ENCODE measurements at regions not wholly inside any gene's neighbourhood (a gene's known extent, or its start where the extent isn't known, plus 50 kb on each side); places are given as distances from the start of the nearest gene placed in this dataset.

- no peak for DNase-seq
Observed at GRCh38 chr16:11476676-11477075, 110.0 kb downstream of the LITAF start.

GRCh38 chr16:11478431-11479119, 108.1 kb downstream of the LITAF start:
- DNase-seq = no peak

DNA sequence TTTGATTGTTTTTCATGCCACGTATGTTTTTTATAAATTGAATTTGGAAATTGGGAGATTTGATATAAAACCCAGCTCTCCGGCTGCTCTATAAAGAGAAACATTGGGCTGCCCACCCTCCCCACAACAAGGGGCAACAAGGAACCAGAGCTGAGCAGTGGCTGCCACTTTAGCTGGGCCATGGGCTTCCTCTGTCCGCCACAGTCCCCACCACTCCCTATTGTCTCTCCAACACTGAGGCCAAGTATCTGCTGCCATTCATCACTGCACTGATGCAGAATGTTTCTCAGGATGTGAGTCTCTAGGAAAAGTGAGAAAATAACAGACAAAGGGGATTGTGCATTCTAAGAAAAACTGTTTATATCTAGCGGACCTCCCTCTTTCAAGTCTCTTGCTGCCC, 106.8 kb downstream of the LITAF start:
- no peak for DNase-seq

- DNase-seq = no peak
Observed at GRCh38 chr16:11480634-11481033, 106.1 kb downstream of the LITAF start.

GRCh38 chr16:11481987-11482386, 104.7 kb downstream of the LITAF start:
- no peak for DNase-seq

- DNase-seq = no peak
Observed at GRCh38 chr16:11482946-11483748, 103.6 kb downstream of the LITAF start.

- DNase-seq = no peak
Observed at GRCh38 chr16:11484691-11485258, 101.9 kb downstream of the LITAF start.

DNA sequence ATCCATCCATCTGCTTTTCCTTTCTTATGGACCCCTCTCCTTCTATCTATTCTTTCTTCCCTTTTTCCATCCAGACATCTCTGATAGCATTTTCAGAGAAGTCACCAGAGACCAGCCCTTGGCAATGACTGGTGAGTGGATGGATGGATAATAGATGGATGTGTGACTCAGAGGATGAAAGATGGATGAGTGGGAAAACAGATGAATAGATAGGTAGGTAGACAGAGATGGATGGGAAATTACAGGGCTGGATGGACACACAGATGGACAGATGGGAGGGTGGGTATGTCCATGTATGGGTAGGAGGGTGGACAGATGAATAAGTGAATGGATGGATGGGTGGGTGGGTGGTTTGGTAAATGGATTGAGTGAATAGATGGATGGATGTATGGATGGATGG, 101.0 kb downstream of the LITAF start:
- no peak for DNase-seq

DNA sequence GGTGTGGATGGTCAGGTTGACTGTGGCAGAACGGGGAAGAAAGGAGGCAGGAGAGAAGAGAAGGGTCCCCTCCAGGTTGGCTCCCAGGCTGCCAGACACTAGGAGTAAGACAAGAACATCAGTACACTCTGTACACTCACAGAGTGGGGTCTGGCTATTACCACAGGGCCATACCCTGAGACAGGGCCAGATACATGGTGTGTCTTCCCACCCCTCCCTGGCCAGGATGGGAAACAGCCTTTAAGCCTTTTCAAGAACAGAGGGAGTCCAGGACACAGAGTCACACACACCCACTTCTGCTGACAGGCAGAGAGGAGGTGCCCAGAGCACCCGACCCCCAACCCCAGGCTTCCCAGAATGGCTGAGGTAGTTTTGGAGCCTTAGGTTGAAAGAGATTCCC, 99.4 kb downstream of the LITAF start:
- no peak for DNase-seq

DNA sequence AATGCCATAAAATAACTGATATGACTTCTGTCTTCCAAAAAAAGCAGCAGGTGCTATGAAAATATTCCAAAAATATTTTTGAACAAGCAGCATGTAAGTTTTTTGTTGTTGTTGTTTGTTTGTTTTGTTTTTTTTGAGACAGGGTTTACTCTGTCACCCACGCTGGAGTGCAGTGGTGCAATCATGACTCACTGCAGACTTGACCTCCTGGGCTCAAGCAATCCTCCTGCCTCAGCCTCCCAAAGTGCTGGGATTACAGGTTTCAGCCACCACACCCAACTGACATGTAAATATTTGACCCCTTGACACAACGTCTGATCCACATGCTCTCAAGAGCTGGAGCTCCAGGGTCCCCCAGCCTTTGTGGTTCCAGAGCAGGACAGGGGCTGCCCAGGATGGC, 98.4 kb downstream of the LITAF start:
- no peak for DNase-seq

DNA sequence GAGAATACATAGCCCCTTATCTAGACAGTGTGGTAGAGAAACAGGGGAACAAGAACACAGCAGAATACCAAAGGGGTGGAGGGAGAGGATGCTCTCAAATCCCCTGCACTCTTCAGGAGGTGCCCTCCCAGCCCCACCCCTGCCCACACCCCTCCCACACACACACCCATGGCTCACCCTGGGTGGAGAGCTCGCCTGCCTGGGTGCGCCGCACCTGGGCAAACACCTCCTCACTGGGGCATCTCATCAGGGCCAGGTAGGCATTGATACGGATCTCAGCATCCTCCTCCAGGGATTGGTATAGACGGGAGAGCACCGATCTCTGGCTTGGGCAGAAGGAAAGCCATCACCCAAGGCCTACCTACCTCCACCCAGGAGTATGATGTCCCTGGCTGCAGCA, 95.2 kb downstream of the LITAF start:
- DNase-seq = no peak

DNA sequence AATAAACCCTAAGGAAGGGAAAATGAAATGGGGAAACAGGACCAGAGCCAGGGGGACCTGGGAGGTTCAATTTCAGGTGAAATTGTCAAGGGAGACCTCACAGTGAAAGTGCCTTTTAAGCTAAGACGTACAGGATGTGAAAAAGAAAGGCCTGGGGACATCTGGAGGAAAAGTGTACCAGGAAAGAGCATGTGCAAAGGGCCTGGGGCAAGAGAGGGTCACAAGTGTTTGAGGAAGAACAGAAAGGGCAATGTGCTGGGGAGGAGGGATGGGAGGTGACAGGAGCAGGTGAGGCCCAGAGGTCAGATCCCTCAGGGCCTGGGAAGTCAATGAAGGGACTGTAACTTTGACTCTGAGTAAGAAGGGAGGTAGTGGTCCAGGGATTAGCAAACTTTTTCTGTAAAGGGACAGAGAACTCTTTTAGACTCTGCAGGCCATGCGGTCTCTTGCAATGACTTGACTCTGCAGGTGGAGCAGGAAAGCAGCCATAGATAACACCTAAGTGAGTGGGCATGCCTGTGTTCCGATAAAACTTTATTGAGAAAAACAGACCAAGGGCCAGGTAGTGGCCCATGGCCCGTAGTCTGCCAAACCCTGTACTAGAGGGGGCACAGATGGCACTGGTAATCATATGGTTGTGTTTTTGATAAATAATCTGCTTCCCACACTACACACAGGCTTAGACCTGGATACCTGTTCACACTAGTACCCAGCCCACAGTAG, 93.8 kb downstream of the LITAF start:
- DNase-seq = no peak

- no peak for DNase-seq
Observed at GRCh38 chr16:11493531-11493929, 93.2 kb downstream of the LITAF start.

GRCh38 chr16:11494029-11494428, 92.7 kb downstream of the LITAF start:
- DNase-seq = no peak

DNA sequence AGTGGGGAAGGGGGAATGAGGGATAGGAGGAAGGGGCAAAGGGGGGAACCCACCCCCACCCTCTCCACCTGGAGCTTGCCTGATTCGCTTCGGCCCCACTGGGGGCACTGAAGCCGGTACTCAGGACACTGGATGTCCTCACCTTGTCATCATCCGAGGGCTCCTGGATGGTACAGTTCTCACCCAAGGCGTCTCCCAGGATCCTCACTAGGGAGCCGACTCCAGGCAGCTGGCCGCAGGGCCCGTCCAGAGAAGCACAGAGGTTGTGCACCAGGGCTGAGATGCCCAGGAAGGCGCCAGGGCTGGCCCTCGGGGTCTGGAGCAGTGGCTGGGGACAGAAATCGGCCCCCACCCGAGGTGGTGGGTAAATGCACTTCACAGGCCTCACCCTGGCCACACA, 92.3 kb downstream of the LITAF start:
- DNase-seq = no peak

DNA sequence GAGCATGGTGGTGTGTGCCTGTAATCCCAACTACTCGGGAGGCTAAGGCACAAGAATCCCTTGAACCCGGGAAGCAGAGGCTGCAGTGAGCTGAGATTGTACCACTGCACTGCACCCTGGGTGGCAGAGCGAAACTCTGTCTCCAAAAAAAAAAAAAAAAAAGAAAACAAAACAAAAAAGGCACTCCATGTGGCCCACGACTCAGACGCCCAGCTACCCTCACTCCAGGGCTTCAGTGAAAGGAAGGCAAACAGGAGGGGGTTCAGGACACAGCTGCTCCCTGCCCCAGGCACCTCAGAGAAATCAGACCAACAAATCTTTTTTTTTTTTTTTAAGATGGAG, 91.7 kb downstream of the LITAF start:
- DNase-seq = no peak
